ENCODE measurements at regions not wholly inside any gene's neighbourhood (a gene's known extent, or its start where the extent isn't known, plus 50 kb on each side); places are given as distances from the start of the nearest gene placed in this dataset.

- Histone ChIP-seq H3K9ac (ENCODE audit: low read length in 2 of 2) (no peak overlapping the region), H3K36me3 (ENCODE audit: control insufficient read depth in 2 of 2, insufficient read depth in 2 of 2, low read length in 2 of 2) (no peaks in the 10 kb centered on the region), H3K4me3 (ENCODE audit: low read length in 2 of 2) (no peak overlapping the region), H3K4me1 (ENCODE audit: control insufficient read depth, insufficient read depth, low read length) (no peaks in the 10 kb centered on the region), H3K9me3 (ENCODE audit: control insufficient read depth in 2 of 2, low read length in 2 of 2) (no peaks in the 10 kb centered on the region), H3K27me3 (ENCODE audit: control insufficient read depth in 1 of 2, insufficient read depth in 2 of 2, low read length in 2 of 2) (no peaks in the 10 kb centered on the region), H3K27ac (ENCODE audit: low read length) (no peak overlapping the region)
Observed at GRCh38 chr16:10332775-10333174, 53.1 kb upstream of the ATF7IP2 start.

- H3K4me1 ChIP-seq (ENCODE audit: control insufficient read depth, insufficient read depth, low read length) = no peaks in the 10 kb centered on the region
- H3K9me3 ChIP-seq (ENCODE audit: control insufficient read depth in 2 of 2, low read length in 2 of 2) = peaks cover 0 to under 1% of the 10 kb centered on the region in 2 donors
- H3K4me3 ChIP-seq (ENCODE audit: low read length in 2 of 2) = no peak overlapping the region
- H3K36me3 ChIP-seq (ENCODE audit: control insufficient read depth in 2 of 2, insufficient read depth in 2 of 2, low read length in 2 of 2) = no peaks in the 10 kb centered on the region
- H3K27ac ChIP-seq (ENCODE audit: low read length) = no peak overlapping the region
- no peaks in the 10 kb centered on the region for H3K27me3 ChIP-seq (ENCODE audit: control insufficient read depth in 1 of 2, insufficient read depth in 2 of 2, low read length in 2 of 2)
- H3K9ac ChIP-seq (ENCODE audit: low read length in 2 of 2) = no peak overlapping the region
Observed at GRCh38 chr16:10333321-10334032, 52.4 kb upstream of the ATF7IP2 start.

- Histone ChIP-seq H3K9ac (ENCODE audit: low read length in 2 of 2) (no peak overlapping the region), H3K9me3 (ENCODE audit: control insufficient read depth in 2 of 2, low read length in 2 of 2) (peaks cover 2 to 13% of the 10 kb centered on the region in 2 donors), H3K4me3 (ENCODE audit: low read length in 2 of 2) (no peak overlapping the region), H3K4me1 (ENCODE audit: control insufficient read depth, insufficient read depth, low read length) (no peaks in the 10 kb centered on the region), H3K27ac (ENCODE audit: low read length) (no peak overlapping the region), H3K27me3 (ENCODE audit: control insufficient read depth in 1 of 2, insufficient read depth in 2 of 2, low read length in 2 of 2) (no peaks in the 10 kb centered on the region), H3K36me3 (ENCODE audit: control insufficient read depth in 2 of 2, insufficient read depth in 2 of 2, low read length in 2 of 2) (no peaks in the 10 kb centered on the region)
Observed at GRCh38 chr16:10335681-10336080, 50.2 kb upstream of the ATF7IP2 start.
